ENCODE measurements at regions not wholly inside any gene's neighbourhood (a gene's known extent, or its start where the extent isn't known, plus 50 kb on each side); places are given as distances from the start of the nearest gene placed in this dataset.

- Mint-ChIP-seq H3K27ac (peak overlapping the region; percentile 48), H3K4me1 (ENCODE audit: unreplicated experiment) (peaks cover 4% of the 10 kb centered on the region), H3K4me3 (no peak overlapping the region), H3K9me3 (no peaks in the 10 kb centered on the region), H3K27me3 (peaks cover 13% of the 10 kb centered on the region), H3K36me3 (no peaks in the 10 kb centered on the region)
- no peak for DNase-seq (ENCODE audit: extremely low spot score, unreplicated experiment)
- no peak for TF ChIP-seq CTCF (conservative IDR thresholded peaks at IDR 0.05)
These were observed 357.4 kb downstream of the INSC start for GRCh38 chr11:15471895-15472799.

- Mint-ChIP-seq H3K27me3 (peaks cover 10% of the 10 kb centered on the region), H3K27ac (no peak overlapping the region), H3K4me1 (ENCODE audit: unreplicated experiment) (no peaks in the 10 kb centered on the region), H3K9me3 (no peaks in the 10 kb centered on the region), H3K4me3 (no peak overlapping the region), H3K36me3 (no peaks in the 10 kb centered on the region)
- DNase-seq (ENCODE audit: extremely low spot score, unreplicated experiment), result no peak
- no peak for TF ChIP-seq CTCF (conservative IDR thresholded peaks at IDR 0.05)
These were observed 359.5 kb downstream of the INSC start for GRCh38 chr11:15473954-15474837.

- H3K36me3 Mint-ChIP-seq, result no peaks in the 10 kb centered on the region
- TF ChIP-seq CTCF (conservative IDR thresholded peaks at IDR 0.05), result no peak
These were observed 361.7 kb downstream of the INSC start for GRCh38 chr11:15476371-15476917.

GRCh38 chr11:15481871-15482270 is 367.1 kb downstream of the INSC start:
- no peaks in the 10 kb centered on the region for H3K36me3 Mint-ChIP-seq
- no peak for TF ChIP-seq CTCF (conservative IDR thresholded peaks at IDR 0.05)
- DNase-seq (ENCODE audit: extremely low spot score, unreplicated experiment), result no peak
- H3K27ac Mint-ChIP-seq, result no peak overlapping the region
- no peak overlapping the region for H3K4me3 Mint-ChIP-seq
- H3K27me3 Mint-ChIP-seq, result peaks cover 3% of the 10 kb centered on the region
- H3K9me3 Mint-ChIP-seq, result no peaks in the 10 kb centered on the region
- no peaks in the 10 kb centered on the region for H3K4me1 Mint-ChIP-seq (ENCODE audit: unreplicated experiment)

More at GRCh38 chr11:15476371-15476917, 361.7 kb downstream of the INSC start:
- Mint-ChIP-seq H3K9me3 (no peaks in the 10 kb centered on the region), H3K27me3 (peaks cover 10% of the 10 kb centered on the region), H3K4me1 (ENCODE audit: unreplicated experiment) (no peaks in the 10 kb centered on the region), H3K27ac (no peak overlapping the region), H3K4me3 (no peak overlapping the region)
- DNase-seq (ENCODE audit: extremely low spot score, unreplicated experiment), result no peak

GRCh38 chr11:15483205-15483604 is 368.5 kb downstream of the INSC start:
- TF ChIP-seq CTCF (conservative IDR thresholded peaks at IDR 0.05), result no peak
- H3K9me3 Mint-ChIP-seq, result no peaks in the 10 kb centered on the region
- no peaks in the 10 kb centered on the region for H3K4me1 Mint-ChIP-seq (ENCODE audit: unreplicated experiment)
- no peak overlapping the region for H3K4me3 Mint-ChIP-seq
- H3K36me3 Mint-ChIP-seq, result no peaks in the 10 kb centered on the region
- DNase-seq (ENCODE audit: extremely low spot score, unreplicated experiment), result no peak
- peaks cover 3% of the 10 kb centered on the region for H3K27me3 Mint-ChIP-seq
- H3K27ac Mint-ChIP-seq, result no peak overlapping the region

Measured in type B pancreatic cell (in vitro differentiated cells).